Cardiac muscle cell (in vitro differentiated cells and primary cell): ENCODE measurements at regions not wholly inside any gene's neighbourhood (a gene's known extent, or its start where the extent isn't known, plus 50 kb on each side); places are given as distances from the start of the nearest gene placed in this dataset.

Source experiments
- DNase-seq, 2 donors: peaks; one replicate each; pipeline versions ENCODE4 v3.0.0 to v3.0.0-alpha.2; 2010 to 2017; ENCODE audit warnings: low read depth in 1 of 2, low spot score in 1 of 2
- H3K27ac ChIP-seq: fragments of 200-600 bp; sonication (generic); 2 replicates; pipeline ENCODE4 v1.5.1; 2016
- H3K27me3 ChIP-seq: fragments of 200-600 bp; sonication (generic); 2 replicates; pipeline ENCODE4 v1.6.0; 2016; ENCODE audit warnings: control low read depth
- H3K36me3 ChIP-seq: fragments of 200-600 bp; sonication (generic); 2 replicates; pipeline ENCODE4 v1.5.1; 2016; ENCODE audit warnings: control low read depth
- H3K4me1 ChIP-seq: fragments of 200-600 bp; sonication (generic); 2 replicates; pipeline ENCODE4 v1.8.1; 2017; ENCODE audit warnings: low read depth, mild to moderate bottlenecking, mixed run types
- H3K4me3 ChIP-seq: fragments of 200-600 bp; sonication (generic); 2 replicates; pipeline ENCODE4 v1.5.1; 2016; ENCODE audit warnings: mild to moderate bottlenecking
- H3K9me3 ChIP-seq: fragments of 200-600 bp; sonication (generic); 2 replicates; pipeline ENCODE4 v1.5.1; 2017; ENCODE audit warnings: low read depth, mild to moderate bottlenecking, control low read depth
- TF ChIP-seq, protein P1 (sequence below): IDR thresholded peaks from 2 replicates; pipeline ENCODE4 v1.5.1; 2012; ENCODE audit warnings: low read depth, mild to moderate bottlenecking, low read length

- peak overlapping the region; percentile 33 for H3K27ac ChIP-seq
- no peaks in the 10 kb centered on the region for H3K36me3 ChIP-seq
- H3K27me3 ChIP-seq: no peaks in the 10 kb centered on the region
- H3K4me1 ChIP-seq: peaks cover 24% of the 10 kb centered on the region
- TF ChIP-seq, protein P1, sequence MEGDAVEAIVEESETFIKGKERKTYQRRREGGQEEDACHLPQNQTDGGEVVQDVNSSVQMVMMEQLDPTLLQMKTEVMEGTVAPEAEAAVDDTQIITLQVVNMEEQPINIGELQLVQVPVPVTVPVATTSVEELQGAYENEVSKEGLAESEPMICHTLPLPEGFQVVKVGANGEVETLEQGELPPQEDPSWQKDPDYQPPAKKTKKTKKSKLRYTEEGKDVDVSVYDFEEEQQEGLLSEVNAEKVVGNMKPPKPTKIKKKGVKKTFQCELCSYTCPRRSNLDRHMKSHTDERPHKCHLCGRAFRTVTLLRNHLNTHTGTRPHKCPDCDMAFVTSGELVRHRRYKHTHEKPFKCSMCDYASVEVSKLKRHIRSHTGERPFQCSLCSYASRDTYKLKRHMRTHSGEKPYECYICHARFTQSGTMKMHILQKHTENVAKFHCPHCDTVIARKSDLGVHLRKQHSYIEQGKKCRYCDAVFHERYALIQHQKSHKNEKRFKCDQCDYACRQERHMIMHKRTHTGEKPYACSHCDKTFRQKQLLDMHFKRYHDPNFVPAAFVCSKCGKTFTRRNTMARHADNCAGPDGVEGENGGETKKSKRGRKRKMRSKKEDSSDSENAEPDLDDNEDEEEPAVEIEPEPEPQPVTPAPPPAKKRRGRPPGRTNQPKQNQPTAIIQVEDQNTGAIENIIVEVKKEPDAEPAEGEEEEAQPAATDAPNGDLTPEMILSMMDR: no peak
- H3K4me3 ChIP-seq: no peak overlapping the region
- DNase-seq: no peak
- no peaks in the 10 kb centered on the region for H3K9me3 ChIP-seq
Measured at GRCh38 chr13:80048030-80048429, 292.9 kb downstream of the SPRY2 start.

- peaks cover 24% of the 10 kb centered on the region for H3K4me1 ChIP-seq
- TF ChIP-seq, protein P1: no peak
- no peaks in the 10 kb centered on the region for H3K9me3 ChIP-seq
- H3K4me3 ChIP-seq: no peak overlapping the region
- H3K36me3 ChIP-seq: no peaks in the 10 kb centered on the region
- H3K27ac ChIP-seq: peak overlapping the region; percentile 33
- DNase-seq: peak in 1 of 2 donors; percentile 82
- no peaks in the 10 kb centered on the region for H3K27me3 ChIP-seq
Measured at GRCh38 chr13:80047406-80047805, 293.5 kb downstream of the SPRY2 start.

DNA sequence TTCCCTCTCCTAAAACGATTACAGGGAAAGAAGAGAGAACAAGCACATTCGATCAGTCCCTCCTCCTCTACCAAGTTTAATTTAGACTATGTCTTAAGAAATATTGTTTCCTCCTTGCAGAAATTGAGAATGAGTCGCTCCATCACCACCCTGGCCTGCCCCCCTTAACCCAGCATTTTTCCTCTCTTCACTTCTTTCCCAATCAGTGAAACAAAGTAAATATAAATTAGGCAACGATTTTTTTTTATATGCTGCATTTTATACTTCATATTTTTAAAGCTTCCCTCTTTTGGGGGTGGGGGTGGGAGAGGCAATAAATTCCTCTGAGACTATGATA, 300.0 kb downstream of the SPRY2 start:
- TF ChIP-seq, protein P1: no peak
- Histone ChIP-seq H3K27ac (no peak overlapping the region), H3K36me3 (no peaks in the 10 kb centered on the region), H3K9me3 (no peaks in the 10 kb centered on the region), H3K4me3 (no peak overlapping the region), H3K27me3 (no peaks in the 10 kb centered on the region), H3K4me1 (no peaks in the 10 kb centered on the region)
- DNase-seq: no peak

- no peaks in the 10 kb centered on the region for H3K36me3 ChIP-seq
- no peak overlapping the region for H3K4me3 ChIP-seq
- H3K9me3 ChIP-seq: no peaks in the 10 kb centered on the region
- TF ChIP-seq, protein P1: no peak
- no peaks in the 10 kb centered on the region for H3K27me3 ChIP-seq
- H3K27ac ChIP-seq: no peak overlapping the region
- H3K4me1 ChIP-seq: no peaks in the 10 kb centered on the region
- peak in 1 of 2 donors; percentile 91 for DNase-seq
Measured at GRCh38 chr13:80040196-80040980, 300.5 kb downstream of the SPRY2 start.

- TF ChIP-seq, protein P1: no peak
- Histone ChIP-seq H3K4me3 (no peak overlapping the region), H3K4me1 (no peaks in the 10 kb centered on the region), H3K27ac (no peak overlapping the region), H3K9me3 (no peaks in the 10 kb centered on the region), H3K27me3 (no peaks in the 10 kb centered on the region), H3K36me3 (no peaks in the 10 kb centered on the region)
- no peak for DNase-seq
Measured at GRCh38 chr13:80039000-80039399, 301.9 kb downstream of the SPRY2 start.

GRCh38 chr13:80038371-80038770, 302.6 kb downstream of the SPRY2 start:
- H3K27ac ChIP-seq: no peak overlapping the region
- H3K4me1 ChIP-seq: no peaks in the 10 kb centered on the region
- DNase-seq: no peak
- H3K4me3 ChIP-seq: no peak overlapping the region
- H3K9me3 ChIP-seq: no peaks in the 10 kb centered on the region
- TF ChIP-seq, protein P1: no peak
- no peaks in the 10 kb centered on the region for H3K27me3 ChIP-seq
- H3K36me3 ChIP-seq: no peaks in the 10 kb centered on the region
